Peyer's patch (tissue), 4 donors: ENCODE measurements at regions not wholly inside any gene's neighbourhood (a gene's known extent, or its start where the extent isn't known, plus 50 kb on each side); places are given as distances from the start of the nearest gene placed in this dataset.
"Not testable (repeated sequence)": the region's sequence is repeated elsewhere in the genome, so short reads cannot be mapped to it uniquely, and the experiment has no call there.

Experiments
- POLR2A ChIP-seq, 2 donors: fragments of 450-650 bp; IDR thresholded peaks; one replicate each; pipeline ENCODE4 v1.5.1; 2017; ENCODE audit warnings: antibody characterized with exemption in 2 of 2, mild to moderate bottlenecking in 2 of 2, moderate library complexity in 2 of 2
- TF ChIP-seq, protein P1 (sequence below), 6 experiments: fragments of 450-650 bp in 4 of 6; fragments of 200-600 bp in 2 of 6; sonication (generic) in 1 of 6; IDR thresholded peaks; one replicate each; pipeline ENCODE4 v1.5.1; 2017 to 2019; ENCODE audit warnings: antibody characterized with exemption in 6 of 6, mild to moderate bottlenecking in 3 of 6, moderate library complexity in 1 of 6

GRCh38 chr15:77885877-77886500 lies 191.5 kb downstream of the TBC1D2B start:
- TF ChIP-seq, protein P1, sequence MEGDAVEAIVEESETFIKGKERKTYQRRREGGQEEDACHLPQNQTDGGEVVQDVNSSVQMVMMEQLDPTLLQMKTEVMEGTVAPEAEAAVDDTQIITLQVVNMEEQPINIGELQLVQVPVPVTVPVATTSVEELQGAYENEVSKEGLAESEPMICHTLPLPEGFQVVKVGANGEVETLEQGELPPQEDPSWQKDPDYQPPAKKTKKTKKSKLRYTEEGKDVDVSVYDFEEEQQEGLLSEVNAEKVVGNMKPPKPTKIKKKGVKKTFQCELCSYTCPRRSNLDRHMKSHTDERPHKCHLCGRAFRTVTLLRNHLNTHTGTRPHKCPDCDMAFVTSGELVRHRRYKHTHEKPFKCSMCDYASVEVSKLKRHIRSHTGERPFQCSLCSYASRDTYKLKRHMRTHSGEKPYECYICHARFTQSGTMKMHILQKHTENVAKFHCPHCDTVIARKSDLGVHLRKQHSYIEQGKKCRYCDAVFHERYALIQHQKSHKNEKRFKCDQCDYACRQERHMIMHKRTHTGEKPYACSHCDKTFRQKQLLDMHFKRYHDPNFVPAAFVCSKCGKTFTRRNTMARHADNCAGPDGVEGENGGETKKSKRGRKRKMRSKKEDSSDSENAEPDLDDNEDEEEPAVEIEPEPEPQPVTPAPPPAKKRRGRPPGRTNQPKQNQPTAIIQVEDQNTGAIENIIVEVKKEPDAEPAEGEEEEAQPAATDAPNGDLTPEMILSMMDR (IDR thresholded peaks at IDR 0.05) = not testable (repeated sequence)
- TF ChIP-seq POLR2A (IDR thresholded peaks at IDR 0.05) = not testable (repeated sequence)
